ENCODE measurements at regions not wholly inside any gene's neighbourhood (a gene's known extent, or its start where the extent isn't known, plus 50 kb on each side); places are given as distances from the start of the nearest gene placed in this dataset.
A peak's percentile ranks its signal among the peaks of the same experiment; 100 is the strongest.

- DNase-seq (ENCODE audit: low read depth) = no peak
Observed at GRCh38 chr9:89811886-89812450, 207.2 kb downstream of the GADD45G start.

- no peak for DNase-seq (ENCODE audit: low read depth)
Observed at GRCh38 chr9:89812556-89813181, 207.9 kb downstream of the GADD45G start.

GRCh38 chr9:89813482-89813881, 208.7 kb downstream of the GADD45G start:
- DNase-seq (ENCODE audit: low read depth) = no peak

GRCh38 chr9:89814340-89815040, 209.7 kb downstream of the GADD45G start:
- DNase-seq (ENCODE audit: low read depth) = peak; percentile 18

- DNase-seq (ENCODE audit: low read depth) = no peak
Observed at GRCh38 chr9:89815061-89815902, 210.5 kb downstream of the GADD45G start.

GRCh38 chr9:89815903-89816573, 211.2 kb downstream of the GADD45G start:
- no peak for DNase-seq (ENCODE audit: low read depth)

- no peak for DNase-seq (ENCODE audit: low read depth)
Observed at GRCh38 chr9:89817151-89817950, 212.5 kb downstream of the GADD45G start.

- DNase-seq (ENCODE audit: low read depth) = no peak
Observed at GRCh38 chr9:89820337-89820736, 215.5 kb downstream of the GADD45G start.

- DNase-seq (ENCODE audit: low read depth) = peak; percentile 13
Observed at GRCh38 chr9:89821081-89821480, 216.3 kb downstream of the GADD45G start.

GRCh38 chr9:89822996-89823395, 218.2 kb downstream of the GADD45G start:
- no peak for DNase-seq (ENCODE audit: low read depth)

- DNase-seq (ENCODE audit: low read depth) = no peak
Observed at GRCh38 chr9:89825669-89826068, 220.9 kb downstream of the GADD45G start.

GRCh38 chr9:89826186-89826585, 221.4 kb downstream of the GADD45G start:
- DNase-seq (ENCODE audit: low read depth) = no peak

- no peak for DNase-seq (ENCODE audit: low read depth)
Observed at GRCh38 chr9:89829346-89829745, 224.5 kb downstream of the GADD45G start.

- DNase-seq (ENCODE audit: low read depth) = no peak
Observed at GRCh38 chr9:89835666-89836065, 230.9 kb downstream of the GADD45G start.

GRCh38 chr9:89837162-89837933, 232.5 kb downstream of the GADD45G start:
- no peak for DNase-seq (ENCODE audit: low read depth)

- no peak for DNase-seq (ENCODE audit: low read depth)
Observed at GRCh38 chr9:89837934-89838310, 233.1 kb downstream of the GADD45G start.

- DNase-seq (ENCODE audit: low read depth) = no peak
Observed at GRCh38 chr9:89838621-89839020, 233.8 kb downstream of the GADD45G start.

GRCh38 chr9:89839449-89839848, 234.6 kb downstream of the GADD45G start:
- DNase-seq (ENCODE audit: low read depth) = no peak

- DNase-seq (ENCODE audit: low read depth) = no peak
Observed at GRCh38 chr9:89839952-89840351, 235.1 kb downstream of the GADD45G start.

- DNase-seq (ENCODE audit: low read depth) = no peak
Observed at GRCh38 chr9:89841456-89841855, 236.6 kb downstream of the GADD45G start.
